ENCODE measurements at regions not wholly inside any gene's neighbourhood (a gene's known extent, or its start where the extent isn't known, plus 50 kb on each side); places are given as distances from the start of the nearest gene placed in this dataset.
"Not testable (repeated sequence)": the region's sequence is repeated elsewhere in the genome, so short reads cannot be mapped to it uniquely, and the experiment has no call there.

DNA sequence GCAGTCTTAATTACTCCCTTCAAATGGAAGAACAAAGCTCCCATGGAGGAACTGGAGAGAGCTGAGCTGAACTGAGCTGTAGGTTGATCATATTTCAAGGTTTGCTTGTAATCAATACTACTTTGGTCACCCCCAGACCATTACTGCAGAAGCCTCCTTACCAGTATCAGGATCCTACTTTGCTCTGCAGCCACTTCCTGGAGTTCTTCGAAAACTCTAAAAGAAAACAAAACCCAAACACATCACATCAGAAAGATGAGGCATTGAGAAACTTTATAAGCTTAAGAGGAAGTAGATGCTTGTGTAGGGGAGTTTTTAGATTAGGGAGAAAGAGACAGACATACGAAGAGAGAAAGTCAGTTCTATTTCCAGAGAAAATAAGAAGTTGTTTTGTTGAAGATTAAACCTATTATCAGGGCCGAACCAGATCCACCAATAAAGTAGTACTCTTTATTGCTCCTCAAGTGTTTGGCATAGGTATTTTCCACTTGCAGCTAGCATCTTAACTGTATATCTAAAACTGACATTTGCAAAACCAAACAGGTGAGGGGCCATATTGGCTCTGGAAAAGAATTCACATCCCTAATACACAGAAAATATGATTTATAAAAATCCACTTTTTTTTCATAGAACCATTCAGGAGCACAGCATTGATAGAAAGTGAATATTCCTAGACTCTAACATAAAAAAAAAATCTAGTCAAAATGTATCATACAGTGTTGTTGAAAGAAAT, 166.9 kb upstream of the KLF7 start:
- Mint-ChIP-seq H3K36me3 (no peaks in the 10 kb centered on the region), H3K4me1 (peaks cover 34 to 64% (median 47%) of the 10 kb centered on the region in 3 donors), H3K9me3 (no peaks in the 10 kb centered on the region), H3K4me3 (peak overlapping the region in 2 of 4 donors; percentile 10 to 42), H3K27me3 (peaks cover 2% of the 10 kb centered on the region), H3K27ac (no peak overlapping the region)

DNA sequence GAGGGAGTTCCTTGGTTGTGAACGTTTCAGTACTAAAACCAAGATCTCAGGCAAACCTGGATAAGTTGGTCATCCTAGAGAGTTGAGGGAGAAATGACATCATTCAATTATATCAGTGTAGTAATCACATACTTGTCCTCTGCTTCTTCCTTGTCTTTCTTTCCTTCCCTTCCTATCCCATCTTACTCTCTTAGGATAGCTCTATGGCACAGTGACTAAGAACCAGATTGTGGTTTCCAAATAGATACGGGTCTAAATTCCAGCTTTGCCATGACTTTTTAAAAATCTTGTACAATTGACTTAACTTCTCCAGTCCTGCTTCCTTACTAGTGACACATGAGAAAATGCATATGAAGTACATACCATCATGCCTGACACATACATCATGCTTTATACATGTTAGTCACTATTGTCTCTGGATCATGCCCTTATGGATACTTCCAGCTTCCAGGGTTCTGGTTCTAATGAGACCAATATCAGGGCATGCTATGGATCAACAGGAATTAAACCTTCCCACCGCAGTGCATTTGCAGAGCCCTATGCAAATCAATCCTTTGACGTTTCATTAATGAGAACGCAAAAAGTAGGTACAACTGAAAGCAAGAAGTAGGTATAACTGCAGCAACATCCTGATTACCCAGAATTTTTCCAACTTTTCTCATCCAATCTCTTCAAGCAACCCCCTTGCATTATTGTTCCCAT, 168.0 kb upstream of the KLF7 start:
- Mint-ChIP-seq H3K4me1 (peaks cover 33 to 64% (median 44%) of the 10 kb centered on the region in 3 donors), H3K27me3 (peaks cover 2% of the 10 kb centered on the region), H3K4me3 (peak overlapping the region; percentile 21 to 90 (median 69)), H3K27ac (peak overlapping the region in 1 of 3 donors; percentile 87), H3K9me3 (no peaks in the 10 kb centered on the region), H3K36me3 (no peaks in the 10 kb centered on the region)

DNA sequence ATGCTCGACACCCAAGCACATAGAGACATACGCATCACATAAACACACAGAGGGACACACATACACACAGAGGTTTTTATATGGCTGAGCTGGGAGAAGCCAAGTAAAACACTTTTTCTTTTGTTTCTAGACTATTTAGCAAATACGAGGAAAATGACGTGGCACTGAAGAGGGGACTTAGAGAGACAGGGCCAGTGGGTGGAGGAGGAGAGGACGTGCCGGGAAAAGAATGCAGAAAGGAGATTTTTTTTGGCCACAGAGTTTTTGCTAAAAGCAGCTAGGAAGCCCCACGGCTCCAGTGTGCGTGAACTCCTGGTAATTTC, 168.5 kb upstream of the KLF7 start:
- peak overlapping the region; percentile 21 to 90 (median 69) for H3K4me3 Mint-ChIP-seq
- no peak overlapping the region for H3K27ac Mint-ChIP-seq
- H3K27me3 Mint-ChIP-seq, result peaks cover 2% of the 10 kb centered on the region
- H3K36me3 Mint-ChIP-seq, result no peaks in the 10 kb centered on the region
- H3K4me1 Mint-ChIP-seq, result peaks cover 28 to 58% (median 38%) of the 10 kb centered on the region in 3 donors
- no peaks in the 10 kb centered on the region for H3K9me3 Mint-ChIP-seq

DNA sequence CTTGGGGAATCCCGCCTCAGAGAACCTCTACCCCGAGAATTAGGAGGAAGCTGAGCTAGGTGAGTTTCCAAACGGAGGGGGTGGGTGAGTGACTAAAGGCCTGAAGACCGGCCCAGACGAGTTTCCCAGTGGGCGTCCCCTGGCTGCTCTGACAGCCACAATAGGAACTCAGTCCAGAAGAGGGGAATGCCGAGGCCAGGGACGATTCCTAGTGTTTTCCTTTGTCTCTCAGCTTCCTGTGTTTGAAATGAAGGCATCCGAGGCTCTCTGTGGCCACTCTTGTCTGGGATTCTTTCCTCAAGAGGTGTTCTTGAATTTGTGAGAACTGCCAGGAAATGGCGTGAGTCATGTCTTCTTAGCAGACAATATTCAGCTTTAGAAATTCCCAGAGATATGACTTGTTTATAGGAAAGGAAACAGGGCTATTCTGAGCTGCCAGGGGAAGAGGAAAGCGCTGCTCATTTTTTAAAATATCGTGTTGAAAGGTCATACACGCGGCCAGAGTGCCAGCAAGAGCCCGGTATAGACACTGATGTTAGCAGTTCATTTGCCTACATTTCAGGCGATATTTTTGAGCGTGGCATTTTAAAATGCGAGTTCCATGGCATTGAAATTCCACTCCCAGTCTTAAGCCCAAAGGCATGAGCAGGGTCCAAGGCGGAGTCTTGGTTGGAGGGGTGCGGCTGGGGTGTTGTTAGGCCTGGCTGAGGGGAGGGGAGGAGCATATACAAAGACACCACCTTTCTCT, 169.1 kb upstream of the KLF7 start:
- Mint-ChIP-seq H3K36me3 (no peaks in the 10 kb centered on the region), H3K27me3 (peaks cover 2% of the 10 kb centered on the region), H3K9me3 (no peaks in the 10 kb centered on the region), H3K27ac (peak overlapping the region in 2 of 3 donors; percentile 60 to 80), H3K4me1 (peaks cover 25 to 54% (median 34%) of the 10 kb centered on the region in 3 donors), H3K4me3 (peak overlapping the region; percentile 21 to 90 (median 69))

DNA sequence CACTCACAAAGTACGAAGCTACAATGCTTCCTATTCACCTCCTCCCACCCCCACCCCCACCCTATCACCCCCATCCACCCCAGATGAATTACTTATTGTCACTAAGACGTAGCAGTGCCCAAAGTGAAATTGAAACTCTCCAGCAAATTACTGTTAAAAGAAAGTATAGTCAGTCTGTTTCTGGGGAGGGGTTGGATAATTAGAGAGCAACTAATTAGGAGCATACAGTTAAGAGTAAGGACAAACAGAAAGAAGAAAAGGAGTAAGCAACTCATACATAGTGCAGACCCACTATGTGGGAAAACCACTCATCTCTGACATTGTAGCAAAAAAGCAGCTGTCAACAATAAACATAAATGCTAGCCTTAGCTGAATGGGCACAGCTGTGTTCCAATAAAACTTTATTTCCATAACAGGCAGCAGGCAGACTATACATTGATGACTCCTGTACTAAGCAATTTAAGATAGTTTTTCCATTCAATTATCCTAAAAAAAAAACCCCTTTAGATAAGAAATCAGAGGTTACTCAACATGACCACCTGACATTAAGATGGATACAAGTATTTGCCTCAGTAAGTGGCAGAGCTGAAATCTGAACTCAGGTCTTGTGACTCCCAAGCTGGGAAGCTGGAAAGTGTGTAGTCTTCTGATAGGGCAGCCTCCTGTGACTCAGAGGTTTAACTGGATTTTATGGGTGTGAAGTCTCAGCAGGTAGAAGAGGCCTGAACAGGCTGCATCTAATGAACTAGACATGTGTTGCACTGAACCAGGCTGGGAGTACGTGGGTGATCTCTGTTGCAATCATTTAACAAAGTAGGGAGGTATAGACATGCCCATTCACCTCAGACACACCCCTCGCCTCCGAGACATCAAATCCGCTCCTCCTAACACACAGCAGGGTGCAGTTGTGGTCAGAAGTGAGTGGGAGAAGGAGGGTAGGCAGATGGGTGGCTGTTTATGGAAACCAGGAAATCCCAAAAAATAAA, 171.8 kb upstream of the KLF7 start:
- Mint-ChIP-seq H3K9me3 (no peaks in the 10 kb centered on the region), H3K4me1 (peaks cover 21 to 41% (median 31%) of the 10 kb centered on the region in 3 donors), H3K4me3 (peak overlapping the region; percentile 2 to 79 (median 68)), H3K36me3 (no peaks in the 10 kb centered on the region), H3K27ac (peak overlapping the region in 2 of 3 donors; percentile 1 to 24), H3K27me3 (peaks cover 2% of the 10 kb centered on the region)

DNA sequence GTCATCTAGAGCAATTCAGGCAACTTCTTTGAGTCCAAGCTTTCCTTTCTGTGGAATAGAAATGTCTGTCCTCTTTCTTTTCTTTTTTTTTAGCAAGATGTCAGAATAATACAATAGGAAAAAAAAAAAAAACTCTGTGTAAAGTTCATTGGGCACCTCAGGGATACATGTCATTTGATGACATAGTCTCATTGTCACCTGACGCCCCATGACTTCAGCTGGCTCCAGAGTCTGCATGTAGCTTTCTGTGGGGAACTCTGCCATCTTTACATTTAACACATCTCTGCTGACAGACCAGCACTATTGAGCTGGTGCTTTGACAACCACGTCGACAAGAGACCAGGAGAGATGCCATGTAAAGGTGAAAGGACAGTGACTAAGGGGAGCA, 172.5 kb upstream of the KLF7 start:
- H3K27ac Mint-ChIP-seq, result no peak overlapping the region
- H3K27me3 Mint-ChIP-seq, result peaks cover 2% of the 10 kb centered on the region
- H3K36me3 Mint-ChIP-seq, result no peaks in the 10 kb centered on the region
- H3K4me1 Mint-ChIP-seq, result peaks cover 19 to 36% (median 28%) of the 10 kb centered on the region in 3 donors
- no peaks in the 10 kb centered on the region for H3K9me3 Mint-ChIP-seq
- peak overlapping the region in 1 of 4 donors; percentile 74 for H3K4me3 Mint-ChIP-seq

DNA sequence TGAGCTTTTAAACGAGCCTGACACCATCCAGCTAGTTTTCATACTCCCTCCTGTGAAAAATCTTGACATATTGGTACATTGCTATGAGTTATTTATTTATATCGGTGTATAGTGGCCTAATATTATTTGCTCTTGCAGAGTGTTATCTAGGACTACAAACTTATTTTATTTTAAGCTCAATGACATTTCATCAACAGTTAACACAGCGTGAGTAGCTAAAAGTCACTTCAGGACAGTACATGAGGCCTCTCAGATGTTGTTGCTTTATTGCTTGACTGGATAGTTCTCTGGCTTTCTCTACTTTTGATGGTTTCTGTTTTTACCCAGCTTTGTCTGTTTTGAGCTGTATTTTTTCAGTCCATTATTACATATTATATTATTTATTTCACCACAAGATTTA, 172.9 kb upstream of the KLF7 start:
- Mint-ChIP-seq H3K4me3 (no peak overlapping the region), H3K4me1 (peaks cover 19 to 32% (median 26%) of the 10 kb centered on the region in 3 donors), H3K9me3 (no peaks in the 10 kb centered on the region), H3K27me3 (peaks cover 2% of the 10 kb centered on the region), H3K27ac (no peak overlapping the region), H3K36me3 (no peaks in the 10 kb centered on the region)

DNA sequence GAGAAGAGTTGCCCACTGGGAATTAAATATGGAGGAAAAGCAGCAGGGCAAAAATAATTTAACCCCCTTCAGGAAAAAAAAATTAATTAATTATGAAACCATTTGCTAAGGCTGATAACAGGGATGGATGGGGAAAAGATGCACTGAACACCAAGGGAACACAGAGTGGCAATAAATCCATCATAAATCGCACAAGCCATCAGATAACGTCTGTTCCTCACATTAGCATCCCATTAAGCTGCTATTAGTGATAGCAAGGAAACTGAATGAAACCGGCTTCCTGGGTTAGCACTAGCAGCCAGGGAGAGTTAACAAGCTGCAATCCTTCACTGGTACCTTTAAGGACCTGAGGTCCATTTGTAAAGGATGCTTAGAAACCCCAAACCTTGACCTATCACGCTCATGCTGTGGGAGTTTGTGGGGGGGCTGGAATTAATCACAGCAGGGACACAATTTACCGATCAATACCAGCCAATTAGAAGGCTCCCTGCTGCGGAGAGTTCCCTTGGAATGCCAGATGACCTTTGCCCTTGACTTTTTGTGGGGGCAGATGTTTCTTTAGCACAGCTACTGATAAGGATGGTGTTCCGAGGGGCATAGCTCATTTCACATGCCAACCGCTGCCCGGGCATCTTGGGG, 175.5 kb upstream of the KLF7 start:
- H3K27ac Mint-ChIP-seq, result no peak overlapping the region
- peaks cover 6 to 13% (median 9%) of the 10 kb centered on the region in 3 donors for H3K4me1 Mint-ChIP-seq
- H3K4me3 Mint-ChIP-seq, result no peak overlapping the region
- no peaks in the 10 kb centered on the region for H3K9me3 Mint-ChIP-seq
- H3K27me3 Mint-ChIP-seq, result peaks cover 3% of the 10 kb centered on the region
- peaks cover 2% of the 10 kb centered on the region for H3K36me3 Mint-ChIP-seq

DNA sequence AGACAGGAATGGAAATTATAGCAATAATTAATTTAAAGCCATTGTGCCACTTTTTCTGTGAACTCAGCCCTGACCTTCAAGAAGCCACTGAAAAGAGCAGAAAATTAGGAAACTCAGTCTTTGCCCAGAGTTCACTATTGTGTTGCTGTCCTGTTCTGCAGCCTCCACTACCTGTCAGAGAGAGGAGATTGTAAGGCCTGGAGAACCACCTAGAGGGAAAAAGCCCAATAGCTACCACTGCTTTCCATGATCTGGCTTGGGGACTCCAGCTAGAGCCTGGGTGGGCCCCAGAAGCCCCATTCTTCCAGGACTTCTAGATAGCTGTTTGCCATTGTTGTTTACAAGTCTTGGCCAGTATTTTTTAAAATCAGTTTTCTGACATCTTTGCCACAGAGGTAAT, 176.1 kb upstream of the KLF7 start:
- no peak overlapping the region for H3K27ac Mint-ChIP-seq
- no peaks in the 10 kb centered on the region for H3K9me3 Mint-ChIP-seq
- H3K4me1 Mint-ChIP-seq, result peaks cover 4 to 10% (median 7%) of the 10 kb centered on the region in 3 donors
- H3K27me3 Mint-ChIP-seq, result peaks cover 3% of the 10 kb centered on the region
- peaks cover 5% of the 10 kb centered on the region for H3K36me3 Mint-ChIP-seq
- H3K4me3 Mint-ChIP-seq, result no peak overlapping the region

DNA sequence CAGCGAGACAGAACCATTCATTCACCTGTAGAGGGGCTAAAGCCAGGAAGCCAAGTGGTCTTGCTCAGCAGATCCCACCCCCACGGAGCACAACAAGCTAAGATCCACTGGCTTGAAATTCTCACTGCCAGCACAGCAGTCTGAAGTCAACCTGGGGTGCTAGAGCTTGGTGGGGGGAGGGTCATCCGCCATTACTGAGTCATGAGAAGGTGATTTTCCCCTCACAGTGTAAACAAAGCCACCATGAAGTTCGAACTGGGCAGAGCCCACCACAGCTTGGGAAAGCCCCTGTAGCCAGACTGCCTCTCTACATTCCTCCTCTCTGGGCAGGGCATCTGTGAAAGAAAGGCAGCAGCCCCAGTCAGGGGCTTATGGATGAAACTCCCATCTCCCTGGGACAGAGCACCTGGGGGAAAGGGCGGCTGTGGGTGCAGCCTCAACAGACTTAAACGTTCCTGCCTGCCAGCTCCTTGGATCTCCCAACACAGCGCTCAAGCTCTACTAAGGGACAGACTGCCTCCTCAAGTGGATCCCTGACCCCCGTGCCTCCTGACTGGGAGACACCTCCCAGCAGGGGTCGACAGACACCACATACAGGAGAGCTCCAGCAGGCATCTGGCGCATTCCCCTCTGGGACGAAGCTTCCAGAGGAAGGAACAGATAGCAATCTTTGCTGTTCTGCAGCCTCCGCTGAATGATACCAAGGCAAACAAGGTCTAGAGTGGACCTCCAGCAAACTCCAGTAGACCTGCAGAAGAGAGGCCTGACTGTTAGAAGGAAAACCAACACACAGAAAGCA, 179.0 kb upstream of the KLF7 start:
- peaks cover 6 to 12% (median 7%) of the 10 kb centered on the region in 3 donors for H3K9me3 Mint-ChIP-seq
- H3K36me3 Mint-ChIP-seq, H3K4me1 Mint-ChIP-seq, H3K27ac Mint-ChIP-seq, H3K4me3 Mint-ChIP-seq, H3K27me3 Mint-ChIP-seq: not testable (repeated sequence)

DNA sequence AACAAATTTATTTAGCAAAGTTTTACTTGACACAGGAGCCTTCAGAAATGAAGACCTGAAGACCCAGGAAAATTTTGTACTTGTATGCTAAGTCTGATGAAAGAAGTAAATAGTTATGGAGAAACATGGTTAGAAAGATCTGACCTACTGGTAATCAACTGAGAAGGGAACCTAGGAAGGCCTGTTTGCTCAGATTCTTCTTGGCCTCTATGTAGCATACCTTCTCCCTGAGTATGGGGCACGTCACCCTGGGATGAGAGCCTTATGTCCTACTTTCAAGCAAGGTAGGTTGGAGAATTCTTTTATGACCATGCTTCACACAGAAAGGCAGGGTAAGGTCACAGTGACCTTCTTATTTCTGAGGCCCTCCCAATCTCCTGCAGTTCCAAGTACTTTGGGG, 178.6 kb upstream of the CREB1 start:
- Mint-ChIP-seq H3K27ac (no peak overlapping the region), H3K36me3 (peaks cover 10% of the 10 kb centered on the region), H3K4me3 (no peak overlapping the region), H3K9me3 (peaks cover 6 to 12% (median 7%) of the 10 kb centered on the region in 3 donors), H3K4me1 (peaks cover 0 to 9% (median 3%) of the 10 kb centered on the region in 3 donors), H3K27me3 (no peaks in the 10 kb centered on the region)

DNA sequence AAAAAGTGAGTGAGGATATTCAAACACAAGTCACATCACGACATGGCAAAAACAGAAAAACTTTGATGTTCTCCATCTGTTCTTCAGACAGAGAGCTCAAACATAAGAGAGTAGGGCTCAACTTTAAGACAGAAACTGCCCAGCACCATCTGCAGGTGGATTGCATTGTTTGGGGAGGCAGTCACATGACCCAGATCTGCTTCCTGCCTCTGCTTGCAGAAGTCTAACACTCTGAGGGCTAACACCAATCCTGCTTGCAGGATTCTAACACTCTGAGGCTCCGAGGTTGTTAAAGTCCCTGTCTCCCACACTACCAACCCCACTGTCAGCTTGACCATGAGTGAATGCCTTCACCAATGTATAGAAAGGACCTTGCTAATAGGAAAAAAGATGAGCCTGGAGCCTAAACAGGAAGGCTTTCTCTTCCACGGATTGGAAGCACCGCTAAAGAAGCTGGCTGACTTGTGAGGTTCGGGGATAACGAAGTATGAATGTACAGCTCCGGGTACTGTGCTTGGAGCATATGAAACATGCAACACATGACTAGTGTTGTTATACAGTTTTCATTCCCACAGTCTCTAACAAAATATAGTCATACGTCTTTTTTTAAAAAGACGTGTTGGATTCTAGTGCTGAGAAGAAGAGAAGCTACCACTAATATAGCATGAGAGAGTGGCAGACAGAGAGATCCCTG, 176.6 kb upstream of the CREB1 start:
- no peak overlapping the region for H3K4me3 Mint-ChIP-seq
- peak overlapping the region in 1 of 3 donors; percentile 67 for H3K27ac Mint-ChIP-seq
- no peaks in the 10 kb centered on the region for H3K27me3 Mint-ChIP-seq
- H3K4me1 Mint-ChIP-seq, result peaks cover 0 to 9% (median 3%) of the 10 kb centered on the region in 3 donors
- peaks cover 11% of the 10 kb centered on the region for H3K36me3 Mint-ChIP-seq
- peaks cover 0 to 2% (median 2%) of the 10 kb centered on the region in 3 donors for H3K9me3 Mint-ChIP-seq

DNA sequence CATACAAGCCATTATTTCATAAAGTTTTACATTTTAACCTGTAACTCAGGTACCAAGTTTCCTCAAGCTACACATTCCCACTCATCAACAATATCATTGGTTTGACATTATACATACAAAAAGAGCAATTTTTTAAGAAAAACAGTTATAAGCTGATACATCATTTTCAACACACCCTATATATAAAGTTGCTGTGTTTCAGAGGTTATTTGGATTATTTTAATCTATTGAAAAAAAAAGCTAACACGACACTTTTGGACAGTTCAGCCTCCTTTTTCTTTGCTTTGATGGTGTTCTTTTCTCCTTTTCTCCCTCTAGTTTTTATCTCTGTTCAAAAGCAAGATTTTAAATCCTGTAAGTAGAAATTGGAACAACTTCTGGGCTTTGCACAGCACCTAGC, 175.9 kb upstream of the CREB1 start:
- H3K9me3 Mint-ChIP-seq, result no peaks in the 10 kb centered on the region
- H3K27ac Mint-ChIP-seq, result no peak overlapping the region
- H3K36me3 Mint-ChIP-seq, result peaks cover 11% of the 10 kb centered on the region
- H3K4me3 Mint-ChIP-seq, result no peak overlapping the region
- peaks cover 0 to 9% (median 3%) of the 10 kb centered on the region in 3 donors for H3K4me1 Mint-ChIP-seq
- H3K27me3 Mint-ChIP-seq, result no peaks in the 10 kb centered on the region

Measured in IgD-negative memory B cell (primary cell).